Activated T-cell treated with anti-CD3 and anti-CD28 coated beads for 48 hours (primary cell): ENCODE measurements at regions not wholly inside any gene's neighbourhood (a gene's known extent, or its start where the extent isn't known, plus 50 kb on each side); places are given as distances from the start of the nearest gene placed in this dataset.

ENCODE experiments used
- DNase-seq: peaks from one replicate; pipeline ENCODE4 v3.0.0-alpha.2; 2020; ENCODE audit warnings: low read depth

- DNase-seq = no peak
These were observed 131.8 kb upstream of the MCTP2 start for GRCh38 chr15:94099574-94099960.

- DNase-seq = no peak
These were observed 132.3 kb upstream of the MCTP2 start for GRCh38 chr15:94098921-94099573.

DNA sequence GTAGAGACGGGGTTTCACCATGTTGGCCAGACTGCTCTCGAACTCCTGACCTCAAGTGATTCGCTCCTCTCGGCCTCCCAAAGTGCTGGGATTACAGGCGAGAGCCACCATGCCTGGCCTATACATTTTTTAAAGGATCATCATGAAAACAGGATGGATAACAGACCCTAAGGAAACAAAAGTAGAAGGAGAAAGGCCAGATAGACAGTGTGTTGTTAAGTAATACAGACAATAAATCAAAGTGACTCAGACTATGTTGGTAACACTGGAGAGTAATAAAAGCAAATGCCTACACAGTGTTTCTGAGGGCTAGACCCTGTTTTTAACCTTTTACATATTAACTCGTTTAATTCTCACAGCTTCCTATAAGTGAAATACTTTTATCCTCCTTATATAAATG, 133.8 kb upstream of the MCTP2 start:
- no peak for DNase-seq

DNA sequence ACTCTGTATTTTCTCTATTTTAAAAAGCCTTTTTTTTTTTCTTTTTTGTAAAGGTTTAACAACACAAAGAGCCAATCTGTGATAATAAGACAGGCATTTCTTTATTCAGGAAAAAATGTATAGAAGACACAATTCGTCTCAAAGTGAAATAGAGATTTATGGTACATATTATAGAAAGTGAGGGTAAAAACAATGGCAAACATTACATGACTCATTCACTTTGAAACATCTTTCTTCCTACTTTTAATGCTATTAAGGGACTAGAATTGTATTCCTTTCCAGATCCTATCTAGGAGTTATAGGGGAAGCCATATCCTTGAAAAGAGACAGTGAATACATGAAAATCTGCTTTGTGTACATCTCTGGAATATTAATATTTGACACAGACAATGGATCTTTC, 137.1 kb upstream of the MCTP2 start:
- DNase-seq = no peak

DNA sequence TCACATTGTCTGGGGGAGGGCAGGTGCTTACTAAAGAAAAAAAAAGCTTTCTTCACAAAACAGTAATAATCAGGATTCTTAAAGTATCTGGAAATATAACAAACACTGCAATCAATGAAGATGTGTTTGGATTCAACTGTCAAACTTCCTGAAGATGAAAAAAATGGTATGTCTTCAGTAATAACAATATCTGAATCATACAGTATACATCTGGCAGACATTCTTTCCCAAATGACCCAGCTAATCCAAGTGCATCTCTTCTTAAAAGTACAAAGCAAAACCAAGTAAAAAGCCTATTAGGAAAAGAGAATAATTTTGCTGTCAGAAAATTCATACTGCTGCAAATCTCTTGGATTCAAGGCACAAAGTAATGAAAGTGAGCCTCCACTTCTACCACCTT, 145.0 kb upstream of the MCTP2 start:
- no peak for DNase-seq

DNA sequence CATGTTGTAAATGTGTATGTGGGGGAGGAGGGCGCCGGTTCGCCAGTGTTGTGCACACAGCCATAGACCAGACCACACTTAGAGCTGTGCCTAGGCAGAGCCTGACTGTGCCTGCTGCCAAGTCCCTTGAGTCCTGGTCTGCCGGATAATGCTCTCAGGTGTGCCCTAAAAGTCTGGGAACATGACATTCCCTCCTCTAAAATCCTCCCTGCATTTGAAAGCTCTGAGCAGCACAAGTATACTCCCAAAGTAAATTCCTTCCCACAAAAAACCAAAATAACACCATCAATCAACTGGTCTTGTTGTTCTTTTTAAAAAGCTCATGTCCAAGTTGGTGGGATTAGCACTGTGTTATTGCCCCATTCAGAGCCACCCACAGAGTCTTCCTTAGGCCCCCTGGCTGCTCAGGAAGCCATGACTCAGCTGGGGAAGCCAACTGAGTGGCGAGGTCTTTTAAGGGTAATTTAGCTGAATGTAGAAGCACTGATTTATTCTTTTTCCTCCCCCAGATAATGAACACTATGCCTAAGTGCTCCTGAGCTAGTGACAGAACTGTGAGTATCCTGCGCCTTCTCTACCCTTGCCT, 147.8 kb upstream of the MCTP2 start:
- DNase-seq = no peak

GRCh38 chr15:94081829-94082228, 149.5 kb upstream of the MCTP2 start:
- DNase-seq = no peak

- DNase-seq = no peak
These were observed 150.3 kb upstream of the MCTP2 start for GRCh38 chr15:94080989-94081605.

GRCh38 chr15:94080416-94080815, 150.9 kb upstream of the MCTP2 start:
- DNase-seq = no peak

GRCh38 chr15:94079968-94080367, 151.4 kb upstream of the MCTP2 start:
- no peak for DNase-seq

GRCh38 chr15:94079459-94079858, 151.9 kb upstream of the MCTP2 start:
- DNase-seq = no peak

DNA sequence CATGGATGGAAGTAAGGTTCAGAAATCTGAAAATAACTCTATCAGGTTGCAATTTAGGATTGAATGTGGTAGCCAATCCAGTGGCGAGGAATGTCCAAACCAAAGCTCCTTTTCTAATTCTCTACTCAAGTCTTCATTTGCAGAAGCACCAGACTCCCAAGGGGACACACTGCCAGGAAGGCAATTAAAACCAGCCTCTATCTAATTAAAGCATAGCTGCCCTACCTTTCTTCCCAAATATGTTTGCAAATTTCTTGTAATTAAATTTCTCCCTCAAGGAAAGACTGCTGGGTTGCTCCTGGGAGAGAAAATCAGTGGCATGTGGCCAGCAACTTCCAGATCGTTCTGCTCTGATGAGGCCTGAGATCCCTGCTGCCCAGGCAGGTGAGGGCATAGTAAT, 153.4 kb upstream of the MCTP2 start:
- DNase-seq = no peak

GRCh38 chr15:94075349-94075748, 156.0 kb upstream of the MCTP2 start:
- DNase-seq = no peak

GRCh38 chr15:94070356-94071295, 160.7 kb upstream of the MCTP2 start:
- DNase-seq = no peak

DNA sequence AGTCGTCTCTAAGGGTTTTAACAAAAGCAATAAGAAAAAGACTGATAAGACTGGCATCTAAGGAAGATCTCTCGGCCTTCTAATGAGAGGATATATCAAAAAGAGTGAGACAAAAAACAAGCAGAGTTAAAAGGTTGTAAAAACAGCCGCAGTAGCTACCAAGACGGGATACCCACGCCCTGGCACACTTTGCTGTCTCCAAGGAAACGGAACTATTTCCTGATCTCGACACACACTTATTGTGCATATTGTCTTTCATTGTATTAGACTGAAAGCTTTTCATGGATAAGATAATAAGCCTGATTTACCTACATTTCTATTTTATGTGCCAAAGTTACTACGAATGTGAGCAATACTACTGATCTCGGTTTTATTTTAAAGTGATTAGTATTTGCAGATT, 161.5 kb upstream of the MCTP2 start:
- DNase-seq = no peak

DNA sequence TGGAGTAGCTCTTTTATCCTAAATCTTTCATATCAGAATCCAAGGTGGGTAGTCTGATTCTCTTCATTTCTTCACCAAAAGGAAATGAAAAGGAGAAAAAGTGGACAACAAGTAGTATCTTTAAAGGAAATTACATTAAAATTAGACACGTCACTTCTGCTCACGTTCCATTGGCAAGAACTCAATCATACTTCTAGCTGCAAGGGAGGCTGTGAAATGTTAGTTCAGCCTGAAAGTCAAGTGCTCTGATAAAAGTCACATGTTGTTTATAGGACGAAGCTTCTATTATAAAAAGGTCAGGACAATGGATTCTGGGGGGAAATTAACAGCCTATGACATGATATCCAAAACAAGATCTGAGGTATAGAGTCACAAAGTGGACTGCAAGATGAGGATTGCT, 164.6 kb upstream of the MCTP2 start:
- DNase-seq = no peak

GRCh38 chr15:94066046-94066445, 165.3 kb upstream of the MCTP2 start:
- DNase-seq = no peak

- DNase-seq = no peak
These were observed 166.6 kb upstream of the MCTP2 start for GRCh38 chr15:94064676-94065313.

- DNase-seq = no peak
These were observed 170.3 kb upstream of the MCTP2 start for GRCh38 chr15:94061041-94061440.

DNA sequence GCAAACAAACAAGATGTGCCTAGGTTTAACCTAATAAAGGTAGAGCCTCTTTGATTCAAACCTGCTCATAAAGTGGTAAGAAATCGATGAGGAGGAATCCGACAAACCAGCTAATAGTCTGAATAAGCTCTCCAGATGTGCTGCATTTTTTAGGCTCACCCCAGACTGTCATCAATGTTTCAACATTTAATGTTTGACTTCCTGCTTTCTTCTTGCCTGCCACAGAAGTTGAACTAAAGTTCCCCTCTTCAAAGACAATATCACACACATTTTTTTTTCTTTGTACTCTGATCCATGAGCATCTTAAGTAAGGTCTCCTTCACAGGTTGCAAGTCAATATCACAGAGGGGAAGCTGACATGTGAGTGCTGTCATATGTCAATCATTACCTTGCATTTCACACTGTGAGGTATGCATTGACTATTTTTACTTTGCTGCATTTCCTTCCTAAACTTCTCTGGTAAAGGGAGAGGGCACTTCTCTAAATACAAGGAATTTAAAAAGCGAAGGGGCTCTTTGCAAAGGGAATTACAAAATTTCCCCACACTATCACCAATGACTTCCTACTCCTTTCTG, 172.3 kb upstream of the MCTP2 start:
- DNase-seq = no peak

DNA sequence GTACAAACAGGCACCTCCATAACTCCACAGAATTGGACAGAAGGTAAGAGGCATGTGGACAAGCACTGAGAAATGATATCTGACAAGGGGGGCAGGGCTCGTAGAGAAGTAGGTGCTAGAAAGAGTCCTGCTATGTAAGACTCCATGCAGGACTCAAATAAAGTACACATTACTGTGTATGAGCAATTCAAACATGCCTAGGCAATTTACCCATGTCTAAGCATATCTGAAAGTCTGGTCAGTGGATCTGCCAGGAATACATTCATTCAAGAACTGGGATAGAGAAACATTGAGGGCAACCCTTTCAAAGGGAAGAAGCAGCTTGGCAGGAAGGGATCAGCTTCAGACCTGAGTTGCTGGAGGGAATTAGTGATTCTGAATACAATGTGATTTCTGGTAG, 174.1 kb upstream of the MCTP2 start:
- DNase-seq = no peak

DNA sequence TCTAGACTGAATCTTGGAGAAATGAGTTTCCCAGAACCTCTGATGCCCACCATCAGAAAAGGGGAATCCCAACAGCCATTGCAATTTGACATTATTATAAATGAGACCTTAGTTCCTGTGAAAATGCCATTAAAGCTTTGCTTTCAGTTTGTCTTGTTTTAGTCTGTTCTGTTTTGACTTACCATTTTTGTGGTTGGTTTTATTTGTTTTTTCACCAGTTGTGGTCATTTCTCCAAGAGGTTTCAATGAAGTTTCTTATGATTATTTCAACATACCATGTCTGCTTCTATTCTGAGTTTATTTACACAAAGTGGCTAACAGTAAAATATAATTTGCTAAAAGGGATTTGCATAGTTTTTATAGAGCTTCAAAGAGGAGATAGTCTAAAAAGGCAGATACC, 175.0 kb upstream of the MCTP2 start:
- DNase-seq = no peak
